Smooth muscle cell (in vitro differentiated cells): ENCODE measurements at regions not wholly inside any gene's neighbourhood (a gene's known extent, or its start where the extent isn't known, plus 50 kb on each side); places are given as distances from the start of the nearest gene placed in this dataset.

Source experiments
- DNase-seq: peaks from one replicate; lab custom pipeline; 2025; ENCODE audit not compliant: unreplicated experiment; lab: John Stamatoyannopoulos, UW
- H2AFZ ChIP-seq: fragments of 200-600 bp; sonication (generic); 2 replicates; pipeline ENCODE4 v1.6.0; 2016; ENCODE audit warnings: antibody characterized with exemption, low read depth, mild to moderate bottlenecking
- H3F3A ChIP-seq: fragments of 200-600 bp; sonication (generic); 2 replicates; pipeline ENCODE4 v1.6.0; 2017; ENCODE audit warnings: antibody characterized with exemption, low read depth
- H3K27ac ChIP-seq: fragments of 200-600 bp; sonication (generic); 2 replicates; pipeline ENCODE4 v1.5.1; 2016; ENCODE audit warnings: low read depth, mild to moderate bottlenecking
- H3K27me3 ChIP-seq: fragments of 200-600 bp; sonication (generic); 2 replicates; pipeline ENCODE4 v1.6.1; 2016; ENCODE audit warnings: low read depth, mild to moderate bottlenecking
- H3K36me3 ChIP-seq: fragments of 200-600 bp; sonication (generic); 2 replicates; pipeline ENCODE4 v1.5.1; 2016; ENCODE audit warnings: low read depth
- H3K4me1 ChIP-seq: fragments of 200-600 bp; sonication (generic); 2 replicates; pipeline ENCODE4 v1.5.1; 2016; ENCODE audit warnings: low read depth
- H3K4me2 ChIP-seq: fragments of 200-600 bp; sonication (generic); 2 replicates; pipeline ENCODE4 v1.6.0; 2016; ENCODE audit warnings: mild to moderate bottlenecking
- H3K4me3 ChIP-seq: fragments of 200-600 bp; sonication (generic); 2 replicates; pipeline ENCODE4 v1.5.1; 2016; ENCODE audit warnings: mild to moderate bottlenecking
- H3K79me2 ChIP-seq: fragments of 200-600 bp; sonication (generic); 2 replicates; pipeline ENCODE4 v1.6.0; 2016; ENCODE audit warnings: low read depth, mild to moderate bottlenecking
- H3K9ac ChIP-seq: fragments of 200-600 bp; sonication (generic); 2 replicates; pipeline ENCODE4 v1.6.0; 2016; ENCODE audit warnings: low read depth
- H3K9me3 ChIP-seq: fragments of 200-600 bp; sonication (generic); replicated peaks from 2 replicates; pipeline ENCODE4 v1.5.1; 2016; ENCODE audit warnings: low read depth
- H4K20me1 ChIP-seq: fragments of 200-600 bp; sonication (generic); 2 replicates; pipeline ENCODE4 v1.6.0; 2016; ENCODE audit warnings: low read depth
- CTCF ChIP-seq: fragments of 200-600 bp; sonication (generic); IDR thresholded peaks from 2 replicates; pipeline ENCODE4 v1.5.1; 2017; ENCODE audit warnings: borderline replicate concordance, mild to moderate bottlenecking, antibody characterized with exemption; ENCODE audit not compliant: insufficient read depth, poor library complexity, severe bottlenecking
- WGBS: methylation state at CpG from one replicate; pipeline ENCODE4 v1.1.7; 2016; ENCODE audit warnings: low lambda C conversion rate; 5-methylcytosine and 5-hydroxymethylcytosine counted together

DNA sequence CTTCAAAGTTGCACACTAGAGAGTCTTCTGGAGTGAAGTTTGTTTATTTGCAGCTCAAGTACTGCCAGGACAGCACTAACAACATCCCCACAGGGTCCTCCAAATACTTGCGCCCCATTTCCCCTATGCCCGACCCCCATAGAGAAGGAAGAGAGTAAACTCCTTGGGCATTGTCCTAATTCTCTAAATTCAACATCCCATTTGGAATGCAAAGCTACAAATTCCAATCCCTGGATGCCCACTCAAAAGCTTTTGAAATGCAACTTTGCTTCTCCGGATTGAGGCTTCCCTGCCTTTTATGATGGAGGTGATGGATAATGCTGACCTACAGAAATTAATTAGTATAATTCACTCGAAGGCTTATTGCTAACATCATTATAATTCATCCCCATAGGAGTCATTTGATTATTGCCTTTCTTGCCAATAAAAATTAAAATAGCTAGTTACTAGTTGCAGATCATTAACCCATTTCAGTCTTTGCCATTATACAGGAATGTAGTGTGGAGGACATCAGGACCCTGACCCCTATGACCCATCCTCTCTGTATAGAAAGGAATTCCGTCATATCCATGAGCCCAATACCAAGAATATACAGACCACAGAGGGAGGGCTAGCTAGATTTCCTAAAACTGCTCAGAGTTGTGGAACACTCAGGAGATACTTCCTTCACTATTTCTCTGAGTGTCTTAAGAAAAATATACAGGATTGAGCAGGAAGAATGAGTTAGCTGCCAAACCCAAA is 277.6 kb downstream of the ZNF608 start:
- Histone ChIP-seq H3K4me3 (no peak overlapping the region), H3K27ac (no peak overlapping the region), H4K20me1 (no peaks in the 10 kb centered on the region), H3K79me2 (no peaks in the 10 kb centered on the region), H3K9ac (no peak overlapping the region), H3K27me3 (no peaks in the 10 kb centered on the region), H3K9me3 (no peaks in the 10 kb centered on the region), H2AFZ (no peak overlapping the region), H3K4me1 (peaks cover 8% of the 10 kb centered on the region), H3K4me2 (no peak overlapping the region), H3K36me3 (no peaks in the 10 kb centered on the region), H3F3A (no peaks in the 10 kb centered on the region)
- WGBS = 68% methylated on average over 5 of the region's 5 CpGs
- no peak for DNase-seq
- TF ChIP-seq CTCF = no peak

DNA sequence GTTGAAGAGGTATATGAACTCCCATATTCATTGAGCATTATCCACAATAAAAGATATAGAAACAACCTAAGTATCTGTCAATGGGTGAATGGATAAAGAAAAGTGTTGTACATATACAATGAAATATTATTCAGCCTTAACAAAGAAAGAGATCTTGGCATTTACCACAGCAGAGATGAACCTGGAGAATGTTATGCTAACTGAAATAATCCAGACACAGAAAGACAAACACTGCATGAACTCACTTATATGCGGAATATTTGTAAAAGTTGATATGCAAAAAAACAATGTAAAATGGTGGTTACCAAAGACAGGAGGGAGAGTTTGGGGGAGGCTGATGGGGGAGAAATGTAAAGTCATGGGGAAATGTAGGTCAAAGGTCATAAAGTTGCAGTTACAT is 278.7 kb downstream of the ZNF608 start:
- TF ChIP-seq CTCF = no peak
- H3K36me3 ChIP-seq = no peaks in the 10 kb centered on the region
- no peak overlapping the region for H2AFZ ChIP-seq
- H3K9ac ChIP-seq = no peak overlapping the region
- H3K4me1 ChIP-seq = peaks cover 14% of the 10 kb centered on the region
- no peak overlapping the region for H3K4me3 ChIP-seq
- no peaks in the 10 kb centered on the region for H3K27me3 ChIP-seq
- H3K4me2 ChIP-seq = no peak overlapping the region
- no peaks in the 10 kb centered on the region for H3F3A ChIP-seq
- H3K79me2 ChIP-seq = no peaks in the 10 kb centered on the region
- H3K9me3 ChIP-seq = no peaks in the 10 kb centered on the region
- DNase-seq = no peak
- no peaks in the 10 kb centered on the region for H4K20me1 ChIP-seq
- WGBS = 97% methylated on average over 1 of the region's 1 CpG
- H3K27ac ChIP-seq = no peak overlapping the region

DNA sequence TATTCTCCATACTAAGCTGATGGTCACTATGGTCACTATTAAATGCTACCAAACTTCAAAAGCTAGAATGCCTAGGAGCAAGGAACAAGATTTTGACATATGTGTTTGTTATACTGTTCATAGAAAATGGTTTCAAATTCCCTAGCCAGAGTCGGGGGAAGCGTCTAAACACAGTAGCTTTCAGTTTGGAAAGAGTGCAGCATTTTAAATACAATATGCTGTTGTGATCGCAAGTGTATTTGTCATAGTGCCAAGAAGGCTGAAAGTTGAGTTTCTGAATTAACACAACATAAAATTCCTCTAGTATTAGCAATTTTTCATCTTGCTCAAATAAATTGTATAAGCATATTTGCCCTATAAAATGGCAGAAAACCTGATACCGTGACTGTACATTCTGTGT is 280.4 kb downstream of the ZNF608 start:
- H3K27me3 ChIP-seq = no peaks in the 10 kb centered on the region
- H3K9ac ChIP-seq = no peak overlapping the region
- no peaks in the 10 kb centered on the region for H3K36me3 ChIP-seq
- peaks cover 31% of the 10 kb centered on the region for H3K4me1 ChIP-seq
- no peaks in the 10 kb centered on the region for H3K9me3 ChIP-seq
- no peak overlapping the region for H2AFZ ChIP-seq
- no peak overlapping the region for H3K4me3 ChIP-seq
- WGBS = 95% methylated on average over 4 of the region's 4 CpGs
- DNase-seq = no peak
- TF ChIP-seq CTCF = no peak
- no peaks in the 10 kb centered on the region for H3F3A ChIP-seq
- H3K27ac ChIP-seq = no peak overlapping the region
- no peaks in the 10 kb centered on the region for H4K20me1 ChIP-seq
- H3K4me2 ChIP-seq = no peak overlapping the region
- no peaks in the 10 kb centered on the region for H3K79me2 ChIP-seq

DNA sequence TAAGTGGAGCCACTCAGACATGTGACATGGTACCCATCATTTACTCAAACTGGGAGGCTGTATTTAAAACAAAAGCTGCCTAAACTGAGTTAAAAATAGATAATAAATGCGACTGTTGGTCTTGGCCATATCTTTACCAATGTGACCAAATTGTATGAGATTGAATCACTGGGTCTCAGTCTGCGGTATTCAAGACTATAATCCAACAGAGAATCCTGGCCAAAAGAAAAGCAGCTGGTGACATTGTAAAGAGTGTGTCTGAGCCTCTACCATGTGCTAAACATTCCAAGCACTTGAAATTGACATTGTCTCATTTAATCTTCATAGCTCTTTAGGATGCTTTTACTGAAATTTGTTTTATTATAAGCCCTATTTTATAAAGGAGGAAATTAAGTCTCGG is 282.6 kb downstream of the ZNF608 start:
- no peak overlapping the region for H3K4me3 ChIP-seq
- no peak overlapping the region for H2AFZ ChIP-seq
- H3K4me1 ChIP-seq = peaks cover 36% of the 10 kb centered on the region
- no peak for DNase-seq
- no peak overlapping the region for H3K4me2 ChIP-seq
- H4K20me1 ChIP-seq = no peaks in the 10 kb centered on the region
- H3K27ac ChIP-seq = no peak overlapping the region
- H3K79me2 ChIP-seq = no peaks in the 10 kb centered on the region
- no peak overlapping the region for H3K9ac ChIP-seq
- no peaks in the 10 kb centered on the region for H3F3A ChIP-seq
- no peaks in the 10 kb centered on the region for H3K9me3 ChIP-seq
- 77% methylated on average over 3 of the region's 3 CpGs for WGBS
- no peaks in the 10 kb centered on the region for H3K36me3 ChIP-seq
- TF ChIP-seq CTCF = no peak
- H3K27me3 ChIP-seq = no peaks in the 10 kb centered on the region
